K562 (cell line): ENCODE measurements at regions not wholly inside any gene's neighbourhood (a gene's known extent, or its start where the extent isn't known, plus 50 kb on each side); places are given as distances from the start of the nearest gene placed in this dataset.

Experiments used
- BCOR ChIP-seq: fragments of 450-650 bp; IDR thresholded peaks from 2 replicates; pipeline ENCODE4 v1.6.1; 2016
- CBX5 ChIP-seq: IDR thresholded peaks from 2 replicates; pipeline ENCODE4 v1.6.1; 2014; ENCODE audit warnings: low read depth, borderline replicate concordance
- CTBP1 ChIP-seq: fragments of 450-650 bp; IDR thresholded peaks from 2 replicates; pipeline ENCODE4 v1.6.1; 2016; ENCODE audit warnings: borderline replicate concordance
- CTCFL ChIP-seq: IDR thresholded peaks from 2 replicates; pipeline ENCODE4 v1.6.1; 2011; ENCODE audit warnings: borderline replicate concordance, low read depth, mild to moderate bottlenecking, moderate library complexity, low read length; ENCODE audit not compliant: insufficient read depth, poor library complexity, severe bottlenecking
- ESRRB ChIP-seq: fragments of 250-450 bp; sonication (Bioruptor Pico); IDR thresholded peaks from 2 replicates; pipeline ENCODE4 v1.5.0; 2020; ENCODE audit warnings: mild to moderate bottlenecking, moderate library complexity, borderline replicate concordance
- FUS ChIP-seq: fragments of 200-400 bp; formaldehyde crosslinking; optimal IDR thresholded peaks from 2 replicates; pipeline ENCODE3; 2017; ENCODE audit warnings: low read depth, low read length
- GTF2B ChIP-seq: IDR thresholded peaks from 2 replicates; pipeline ENCODE4 v1.6.1; 2011; ENCODE audit not compliant: insufficient read length; ENCODE audit errors: extremely low read depth
- GTF2F1 ChIP-seq: IDR thresholded peaks from 2 replicates; pipeline ENCODE4 v1.6.1; 2011; ENCODE audit warnings: low read depth, low read length, improper control_type of control experiment
- HDAC2 ChIP-seq: fragments of 450-650 bp; IDR thresholded peaks from 2 replicates; pipeline ENCODE4 v1.6.1; 2016; ENCODE audit warnings: mild to moderate bottlenecking
- HINFP ChIP-seq: fragments of 450-650 bp; conservative IDR thresholded peaks from 2 replicates; pipeline ENCODE4 v1.6.1; 2016; ENCODE audit warnings: missing genetic modification characterization, low read depth, mild to moderate bottlenecking, control low read depth, missing compliant biosample characterization
- HNRNPUL1 ChIP-seq: fragments of 200-400 bp; formaldehyde crosslinking; IDR thresholded peaks from 2 replicates; pipeline ENCODE4 v1.6.1; 2017; ENCODE audit warnings: low read length
- ID3 ChIP-seq, 2 experiments: fragments of 250-450 bp in 1 of 2; fragments of 450-650 bp in 1 of 2; sonication (Bioruptor Pico) in 1 of 2; IDR thresholded peaks; 2 replicates each; pipeline versions ENCODE4 v1.6.1 to v1.8.0; 2016 to 2021; ENCODE audit warnings: mild to moderate bottlenecking in 2 of 2, moderate library complexity in 2 of 2, missing compliant biosample characterization in 1 of 2, missing genetic modification characterization in 1 of 2
- IRF1 ChIP-seq: sonication (generic); formaldehyde crosslinking; IDR thresholded peaks from 2 replicates; pipeline ENCODE4 v1.8.0; 2022; ENCODE audit warnings: missing genetic modification reagents, mild to moderate bottlenecking, borderline replicate concordance
- KAT7 ChIP-seq: sonication (generic); formaldehyde crosslinking; IDR thresholded peaks from 2 replicates; pipeline ENCODE4 v1.8.0; 2022; ENCODE audit warnings: missing genetic modification reagents, mild to moderate bottlenecking, borderline replicate concordance
- MAFK ChIP-seq: IDR thresholded peaks from 2 replicates; pipeline ENCODE4 v1.6.1; 2011; ENCODE audit warnings: low read length, improper control_type of control experiment
- PURB ChIP-seq: sonication (generic); formaldehyde crosslinking; IDR thresholded peaks from 2 replicates; pipeline ENCODE4 v1.9.0; 2021; ENCODE audit warnings: low read depth, mild to moderate bottlenecking, missing genetic modification reagents
- SP2 ChIP-seq: IDR thresholded peaks from 2 replicates; pipeline ENCODE4 v1.6.1; 2011; ENCODE audit warnings: mild to moderate bottlenecking, low read depth, low read length, moderate library complexity; ENCODE audit not compliant: poor library complexity, severe bottlenecking; ENCODE audit errors: extremely low read depth
- STAT5B ChIP-seq: fragments of 250-450 bp; sonication (Bioruptor Pico); IDR thresholded peaks from 2 replicates; pipeline ENCODE4 v1.8.0; 2021; ENCODE audit warnings: mild to moderate bottlenecking, inconsistent platforms
- ZNF384 ChIP-seq: IDR thresholded peaks from 2 replicates; pipeline ENCODE4 v1.6.1; 2012; ENCODE audit warnings: low read depth, low read length, improper control_type of control experiment
- ZZZ3 ChIP-seq: fragments of 450-650 bp; IDR thresholded peaks from 2 replicates; pipeline ENCODE4 v1.6.1; 2016; ENCODE audit warnings: antibody characterized with exemption, mild to moderate bottlenecking, moderate library complexity
- TF ChIP-seq, protein P1 (sequence below): fragments of 250-450 bp; sonication (Bioruptor Pico); IDR thresholded peaks from 2 replicates; pipeline ENCODE4 v1.5.0; 2021
- TF ChIP-seq, protein P2 (sequence below): sonication (generic); formaldehyde crosslinking; IDR thresholded peaks from 2 replicates; pipeline ENCODE4 v1.8.0; 2022; ENCODE audit warnings: mild to moderate bottlenecking, low read depth, missing genetic modification reagents

DNA sequence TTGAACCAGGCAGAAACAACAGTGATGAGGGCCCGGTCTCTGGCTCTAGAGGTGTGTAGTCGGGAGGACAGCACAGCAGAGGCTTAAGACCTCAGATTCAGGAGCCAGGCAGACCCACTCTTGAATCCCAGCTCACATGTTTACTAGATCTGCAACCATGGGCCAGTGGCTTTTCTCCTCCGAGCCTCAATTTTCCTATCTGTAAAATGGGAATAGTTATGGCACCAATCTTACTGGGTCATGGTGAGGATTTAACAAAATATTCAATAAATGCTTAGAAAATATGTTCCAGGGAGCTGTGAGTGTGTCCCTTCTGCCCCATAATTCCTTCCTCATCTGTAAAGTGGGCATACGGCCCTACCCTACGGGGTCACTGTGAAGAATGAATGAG is 506.9 kb downstream of the SHQ1 start (continued):
- TF ChIP-seq GTF2F1 (no peak), HNRNPUL1 (no peak), CTBP1 (no peak), PURB (no peak), ESRRB (no peak), CTCFL (no peak), ID3 (CRISPR knock-in tag; IDR thresholded peaks at IDR 0.05) (no peak), ID3 (tag; IDR thresholded peaks at IDR 0.05) (no peak), HINFP (tag) (no peak), ZNF384 (no peak), CBX5 (no peak), KAT7 (CRISPR knock-in tag) (no peak), ZZZ3 (no peak), SP2 (no peak), HDAC2 (peak; percentile 52; the same call in 1 of the 2 replicates), BCOR (peak; percentile 87), STAT5B (CRISPR knock-in tag) (no peak), FUS (no peak), IRF1 (CRISPR knock-in tag) (no peak), MAFK (no peak), GTF2B (no peak)
- TF ChIP-seq, protein P1, sequence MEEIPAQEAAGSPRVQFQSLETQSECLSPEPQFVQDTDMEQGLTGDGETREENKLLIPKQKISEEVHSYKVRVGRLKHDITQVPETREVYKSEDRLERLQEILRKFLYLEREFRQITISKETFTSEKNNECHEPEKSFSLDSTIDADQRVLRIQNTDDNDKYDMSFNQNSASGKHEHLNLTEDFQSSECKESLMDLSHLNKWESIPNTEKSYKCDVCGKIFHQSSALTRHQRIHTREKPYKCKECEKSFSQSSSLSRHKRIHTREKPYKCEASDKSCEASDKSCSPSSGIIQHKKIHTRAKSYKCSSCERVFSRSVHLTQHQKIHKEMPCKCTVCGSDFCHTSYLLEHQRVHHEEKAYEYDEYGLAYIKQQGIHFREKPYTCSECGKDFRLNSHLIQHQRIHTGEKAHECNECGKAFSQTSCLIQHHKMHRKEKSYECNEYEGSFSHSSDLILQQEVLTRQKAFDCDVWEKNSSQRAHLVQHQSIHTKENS (CRISPR knock-in tag) = no peak
- TF ChIP-seq, protein P2, sequence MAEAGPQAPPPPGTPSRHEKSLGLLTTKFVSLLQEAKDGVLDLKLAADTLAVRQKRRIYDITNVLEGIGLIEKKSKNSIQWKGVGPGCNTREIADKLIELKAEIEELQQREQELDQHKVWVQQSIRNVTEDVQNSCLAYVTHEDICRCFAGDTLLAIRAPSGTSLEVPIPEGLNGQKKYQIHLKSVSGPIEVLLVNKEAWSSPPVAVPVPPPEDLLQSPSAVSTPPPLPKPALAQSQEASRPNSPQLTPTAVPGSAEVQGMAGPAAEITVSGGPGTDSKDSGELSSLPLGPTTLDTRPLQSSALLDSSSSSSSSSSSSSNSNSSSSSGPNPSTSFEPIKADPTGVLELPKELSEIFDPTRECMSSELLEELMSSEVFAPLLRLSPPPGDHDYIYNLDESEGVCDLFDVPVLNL (CRISPR knock-in tag) = no peak
